ENCODE measurements at regions not wholly inside any gene's neighbourhood (a gene's known extent, or its start where the extent isn't known, plus 50 kb on each side); places are given as distances from the start of the nearest gene placed in this dataset.

- Histone ChIP-seq H3K4ac (ENCODE audit: low read depth, low read length) (no peak overlapping the region), H4K20me1 (ENCODE audit: control insufficient read depth, insufficient read depth, insufficient read length) (no peaks in the 10 kb centered on the region), H3K23me2 (ENCODE audit: insufficient read length, low read depth, low read length, poor library complexity, severe bottlenecking) (no peaks in the 10 kb centered on the region), H2BK15ac (ENCODE audit: low read depth, low read length) (no peak overlapping the region), H2BK12ac (ENCODE audit: insufficient read length, low read depth, low read length) (no peak overlapping the region), H3K4me2 (ENCODE audit: insufficient read depth, insufficient read length, low read length) (no peak overlapping the region), H2AFZ (ENCODE audit: low read length) (no peak overlapping the region), H3K9ac (ENCODE audit: extremely low read depth, insufficient read length, low read length) (no peak overlapping the region), H3K56ac (ENCODE audit: insufficient read length, low read depth, low read length) (no peak overlapping the region), H4K5ac (ENCODE audit: insufficient read length, low read depth, low read length) (no peak overlapping the region), H2BK5ac (ENCODE audit: insufficient read length, low read length) (no peak overlapping the region), H3T11ph (ENCODE audit: low read length) (no peak overlapping the region), H3K27ac (ENCODE audit: insufficient read length, low read depth, low read length) (no peak overlapping the region), H3K79me1 (ENCODE audit: insufficient read depth, low read depth, low read length, poor library complexity, severe bottlenecking) (no peaks in the 10 kb centered on the region), H3K79me2 (ENCODE audit: insufficient read depth, low read length) (no peaks in the 10 kb centered on the region), H3K23ac (ENCODE audit: insufficient read length, low read depth, low read length) (no peak overlapping the region), H2BK120ac (ENCODE audit: low read depth, low read length, poor library complexity, severe bottlenecking) (no peak overlapping the region), H4K8ac (replicated peaks; ENCODE audit: insufficient read length, low read depth, low read length) (no peak overlapping the region), H2AK5ac (ENCODE audit: insufficient read length, low read length) (no peak overlapping the region), H3K4me1 (ENCODE audit: insufficient read depth, low read length) (no peaks in the 10 kb centered on the region; the same call in 1 of the 2 replicates), H3K18ac (ENCODE audit: insufficient read length, low read depth, low read length) (no peak overlapping the region), H3K27me3 (ENCODE audit: insufficient read depth, low read length) (no peaks in the 10 kb centered on the region; the same call in 1 of the 2 replicates), H3K14ac (ENCODE audit: insufficient read depth, low read length) (no peak overlapping the region), H4K91ac (ENCODE audit: insufficient read length, low read depth, low read length) (no peak overlapping the region), H3K9me3 (ENCODE audit: control insufficient read depth, low read depth, low read length) (no peaks in the 10 kb centered on the region), H2BK20ac (ENCODE audit: low read depth, low read length, poor library complexity, severe bottlenecking) (no peak overlapping the region)
- peaks cover 0 to 5% (median 0%) of the 10 kb centered on the region in 3 experiments; a peak in 1 of 7 replicates for H3K36me3 Mint-ChIP-seq (ENCODE audit: insufficient read depth in 1 of 3, low read depth in 3 of 3)
- no peak for DNase-seq
- H3K9me3 Mint-ChIP-seq = no peaks in the 10 kb centered on the region; a peak in 1 of 5 replicates
- WGBS (ENCODE audit: extremely low coverage, insufficient read length, low lambda C conversion rate) = no CpG with 5 or more reads among the region's 1 CpG
- H3K27me3 Mint-ChIP-seq (ENCODE audit: low read depth) = no peaks in the 10 kb centered on the region
- no peak overlapping the region for H3K27ac Mint-ChIP-seq
- TF ChIP-seq, protein P1, sequence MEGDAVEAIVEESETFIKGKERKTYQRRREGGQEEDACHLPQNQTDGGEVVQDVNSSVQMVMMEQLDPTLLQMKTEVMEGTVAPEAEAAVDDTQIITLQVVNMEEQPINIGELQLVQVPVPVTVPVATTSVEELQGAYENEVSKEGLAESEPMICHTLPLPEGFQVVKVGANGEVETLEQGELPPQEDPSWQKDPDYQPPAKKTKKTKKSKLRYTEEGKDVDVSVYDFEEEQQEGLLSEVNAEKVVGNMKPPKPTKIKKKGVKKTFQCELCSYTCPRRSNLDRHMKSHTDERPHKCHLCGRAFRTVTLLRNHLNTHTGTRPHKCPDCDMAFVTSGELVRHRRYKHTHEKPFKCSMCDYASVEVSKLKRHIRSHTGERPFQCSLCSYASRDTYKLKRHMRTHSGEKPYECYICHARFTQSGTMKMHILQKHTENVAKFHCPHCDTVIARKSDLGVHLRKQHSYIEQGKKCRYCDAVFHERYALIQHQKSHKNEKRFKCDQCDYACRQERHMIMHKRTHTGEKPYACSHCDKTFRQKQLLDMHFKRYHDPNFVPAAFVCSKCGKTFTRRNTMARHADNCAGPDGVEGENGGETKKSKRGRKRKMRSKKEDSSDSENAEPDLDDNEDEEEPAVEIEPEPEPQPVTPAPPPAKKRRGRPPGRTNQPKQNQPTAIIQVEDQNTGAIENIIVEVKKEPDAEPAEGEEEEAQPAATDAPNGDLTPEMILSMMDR (conservative IDR thresholded peaks at IDR 0.05) = no peak
- no peak overlapping the region for H3K4me3 Mint-ChIP-seq
- peaks cover 24 to 28% of the 10 kb centered on the region in 2 experiments for H3K4me1 Mint-ChIP-seq
Observed at GRCh38 chr2:180150606-180151005, 143.5 kb upstream of the CWC22 start.

Data from H9 (cell line).